IPS DF 6.9 (cell line): ENCODE measurements at regions not wholly inside any gene's neighbourhood (a gene's known extent, or its start where the extent isn't known, plus 50 kb on each side); places are given as distances from the start of the nearest gene placed in this dataset.

ENCODE experiments used
- DNase-seq: peaks from one replicate; pipeline ENCODE4 v3.0.0-alpha.2; 2013; ENCODE audit warnings: low read depth, low spot score
- H3K27ac ChIP-seq: one replicate; pipeline ENCODE4 v1.5.1; 2013; ENCODE audit warnings: low read length, control low read depth
- H3K27me3 ChIP-seq: 2 replicates; pipeline ENCODE4 v1.6.1; 2013; ENCODE audit warnings: mild to moderate bottlenecking, low read length; ENCODE audit not compliant: control insufficient read depth, insufficient read depth
- H3K36me3 ChIP-seq: 2 replicates; pipeline ENCODE4 v1.6.1; 2013; ENCODE audit warnings: low read length; ENCODE audit not compliant: control insufficient read depth, insufficient read depth
- H3K4me1 ChIP-seq: 2 replicates; pipeline ENCODE4 v1.6.1; 2013; ENCODE audit warnings: low read length; ENCODE audit not compliant: control insufficient read depth, insufficient read depth
- H3K4me3 ChIP-seq: 2 replicates; pipeline ENCODE4 v1.5.1; 2013; ENCODE audit warnings: mild to moderate bottlenecking, low read length
- H3K9me3 ChIP-seq: 2 replicates; pipeline ENCODE4 v1.6.1; 2013; ENCODE audit warnings: low read length, inconsistent platforms; ENCODE audit not compliant: control insufficient read depth, insufficient read depth
- WGBS: extraction: QIAGEN DNeasy Blood & Tissue Kit; methylation state at CpG from one replicate; pipeline ENCODE4 v1.1.7; 2013; ENCODE audit warnings: mixed read lengths, missing lambda C conversion rate; ENCODE audit not compliant: insufficient read length, insufficient coverage; 5-methylcytosine and 5-hydroxymethylcytosine counted together

GRCh38 chr1:98323388-98323787, 338.1 kb upstream of the SNX7 start:
- no peaks in the 10 kb centered on the region for H3K9me3 ChIP-seq
- no peak overlapping the region for H3K4me3 ChIP-seq
- no peak overlapping the region for H3K27ac ChIP-seq
- no peak for DNase-seq
- no peaks in the 10 kb centered on the region for H3K27me3 ChIP-seq
- H3K36me3 ChIP-seq, result no peaks in the 10 kb centered on the region
- peaks cover 3% of the 10 kb centered on the region; the same call in 1 of the 2 replicates for H3K4me1 ChIP-seq

- Histone ChIP-seq H3K4me3 (no peak overlapping the region), H3K27ac (no peak overlapping the region), H3K9me3 (no peaks in the 10 kb centered on the region), H3K27me3 (no peaks in the 10 kb centered on the region), H3K36me3 (no peaks in the 10 kb centered on the region), H3K4me1 (peaks cover 3% of the 10 kb centered on the region; the same call in 1 of the 2 replicates)
- no peak for DNase-seq
- WGBS, result no CpG with 5 or more reads among the region's 1 CpG
These were observed 338.6 kb upstream of the SNX7 start for GRCh38 chr1:98322966-98323365.

- Histone ChIP-seq H3K27me3 (no peaks in the 10 kb centered on the region), H3K9me3 (no peaks in the 10 kb centered on the region), H3K27ac (no peak overlapping the region), H3K36me3 (no peaks in the 10 kb centered on the region), H3K4me3 (no peak overlapping the region), H3K4me1 (peaks cover 3% of the 10 kb centered on the region; the same call in 1 of the 2 replicates)
- no CpG with 5 or more reads among the region's 1 CpG for WGBS
- no peak for DNase-seq
These were observed 339.4 kb upstream of the SNX7 start for GRCh38 chr1:98322086-98322485.

GRCh38 chr1:98321191-98321590, 340.3 kb upstream of the SNX7 start:
- H3K27ac ChIP-seq, result no peak overlapping the region
- no peaks in the 10 kb centered on the region for H3K27me3 ChIP-seq
- DNase-seq, result no peak
- peaks cover 3% of the 10 kb centered on the region; the same call in 1 of the 2 replicates for H3K4me1 ChIP-seq
- H3K36me3 ChIP-seq, result no peaks in the 10 kb centered on the region
- H3K4me3 ChIP-seq, result no peak overlapping the region
- H3K9me3 ChIP-seq, result no peaks in the 10 kb centered on the region
- no CpG with 5 or more reads among the region's 2 CpGs for WGBS

- no peaks in the 10 kb centered on the region for H3K27me3 ChIP-seq
- no peak overlapping the region for H3K4me3 ChIP-seq
- no peaks in the 10 kb centered on the region for H3K36me3 ChIP-seq
- H3K27ac ChIP-seq, result no peak overlapping the region
- no peaks in the 10 kb centered on the region for H3K4me1 ChIP-seq
- no CpG with 5 or more reads among the region's 2 CpGs for WGBS
- DNase-seq, result no peak
- no peaks in the 10 kb centered on the region for H3K9me3 ChIP-seq
These were observed 345.1 kb upstream of the SNX7 start for GRCh38 chr1:98316286-98316905.

- WGBS, result no CpG with 5 or more reads among the region's 1 CpG
- H3K36me3 ChIP-seq, result no peaks in the 10 kb centered on the region
- H3K4me1 ChIP-seq, result no peaks in the 10 kb centered on the region
- DNase-seq, result no peak
- no peaks in the 10 kb centered on the region for H3K27me3 ChIP-seq
- no peaks in the 10 kb centered on the region for H3K9me3 ChIP-seq
- H3K27ac ChIP-seq, result no peak overlapping the region
- H3K4me3 ChIP-seq, result no peak overlapping the region
These were observed 346.2 kb upstream of the SNX7 start for GRCh38 chr1:98315309-98315708.

GRCh38 chr1:98314601-98315000, 346.9 kb upstream of the SNX7 start:
- WGBS, result no CpG with 5 or more reads among the region's 1 CpG
- no peaks in the 10 kb centered on the region for H3K9me3 ChIP-seq
- no peaks in the 10 kb centered on the region for H3K4me1 ChIP-seq
- DNase-seq, result no peak
- H3K27me3 ChIP-seq, result no peaks in the 10 kb centered on the region
- no peaks in the 10 kb centered on the region for H3K36me3 ChIP-seq
- no peak overlapping the region for H3K4me3 ChIP-seq
- no peak overlapping the region for H3K27ac ChIP-seq

GRCh38 chr1:98306517-98307089, 354.9 kb upstream of the SNX7 start:
- Histone ChIP-seq H3K4me1 (no peaks in the 10 kb centered on the region), H3K27me3 (no peaks in the 10 kb centered on the region), H3K36me3 (no peaks in the 10 kb centered on the region), H3K4me3 (no peak overlapping the region), H3K9me3 (no peaks in the 10 kb centered on the region), H3K27ac (no peak overlapping the region)
- DNase-seq, result no peak

GRCh38 chr1:98305362-98305761, 356.2 kb upstream of the SNX7 start:
- H3K9me3 ChIP-seq, result no peaks in the 10 kb centered on the region
- no peak overlapping the region for H3K4me3 ChIP-seq
- H3K27ac ChIP-seq, result no peak overlapping the region
- no CpG with 5 or more reads among the region's 2 CpGs for WGBS
- H3K4me1 ChIP-seq, result no peaks in the 10 kb centered on the region
- H3K27me3 ChIP-seq, result no peaks in the 10 kb centered on the region
- no peaks in the 10 kb centered on the region for H3K36me3 ChIP-seq
- DNase-seq, result no peak

GRCh38 chr1:98304888-98305287, 356.6 kb upstream of the SNX7 start:
- Histone ChIP-seq H3K27ac (no peak overlapping the region), H3K27me3 (no peaks in the 10 kb centered on the region), H3K36me3 (no peaks in the 10 kb centered on the region), H3K9me3 (no peaks in the 10 kb centered on the region), H3K4me1 (no peaks in the 10 kb centered on the region), H3K4me3 (no peak overlapping the region)
- no peak for DNase-seq

- H3K9me3 ChIP-seq, result no peaks in the 10 kb centered on the region
- no peaks in the 10 kb centered on the region for H3K27me3 ChIP-seq
- H3K4me1 ChIP-seq, result no peaks in the 10 kb centered on the region
- no peak overlapping the region for H3K4me3 ChIP-seq
- no peaks in the 10 kb centered on the region for H3K36me3 ChIP-seq
- no peak for DNase-seq
- H3K27ac ChIP-seq, result no peak overlapping the region
- no CpG with 5 or more reads among the region's 3 CpGs for WGBS
These were observed 361.7 kb upstream of the SNX7 start for GRCh38 chr1:98299861-98300260.
